HEK293 (cell line): ENCODE measurements at regions not wholly inside any gene's neighbourhood (a gene's known extent, or its start where the extent isn't known, plus 50 kb on each side); places are given as distances from the start of the nearest gene placed in this dataset.

Experiments
- CTCF ChIA-PET: fragments of 350-600 bp; formaldehyde crosslinking; extraction: SDS; loops from one replicate; lab custom pipeline; 2021; ENCODE audit warnings: antibody characterized with exemption; lab: Yijun Ruan, JAX
- POLR2A ChIA-PET: fragments of 300-600 bp; formaldehyde crosslinking; extraction: SDS; loops from one replicate; lab custom pipeline; 2020; ENCODE audit warnings: antibody characterized with exemption, inconsistent platforms; lab: Yijun Ruan, JAX
- H3K27ac ChIP-seq: fragments of 200-500 bp; sonication (Bioruptor generic); 2 replicates; pipeline ENCODE4 v1.5.1; 2014; ENCODE audit warnings: low read depth, low read length, control low read depth, inconsistent platforms; ENCODE audit errors: extremely low read depth
- H3K36me3 ChIP-seq, 2 experiments: fragments of 200-500 bp in 1 of 2; sonication (Bioruptor generic) in 1 of 2; 1 replicate in 1 of 2; 2 replicates in 1 of 2; pipeline ENCODE4 v1.5.1; 2014 to 2017; ENCODE audit warnings: inconsistent platforms in 2 of 2, low read length in 2 of 2; ENCODE audit not compliant: control insufficient read depth in 2 of 2, insufficient read depth in 1 of 2
- H3K4me1 ChIP-seq: fragments of 200-500 bp; sonication (Bioruptor generic); 2 replicates; pipeline ENCODE4 v1.5.1; 2014; ENCODE audit warnings: mild to moderate bottlenecking, low read length, inconsistent platforms; ENCODE audit not compliant: control insufficient read depth, insufficient read depth
- H3K4me3 ChIP-seq: 2 replicates; pipeline ENCODE4 v1.5.1; 2011; ENCODE audit warnings: low read depth, mild to moderate bottlenecking, control low read depth, low read length, moderate library complexity
- H3K9me3 ChIP-seq: fragments of 200-500 bp; sonication (Bioruptor generic); 2 replicates; pipeline ENCODE4 v1.5.1; 2014; ENCODE audit warnings: low read depth, low read length, inconsistent platforms; ENCODE audit not compliant: control insufficient read depth, insufficient read depth
- BCL11A ChIP-seq: fragments of 450-650 bp; formaldehyde crosslinking; IDR thresholded peaks from 2 replicates; pipeline ENCODE4 v1.5.1; 2016; ENCODE audit warnings: low read depth, missing biosample characterization, missing genetic modification characterization
- FEZF1 ChIP-seq: fragments of 450-650 bp; formaldehyde crosslinking; IDR thresholded peaks from 2 replicates; pipeline ENCODE4 v1.5.1; 2016; ENCODE audit warnings: missing biosample characterization, missing genetic modification characterization
- MYNN ChIP-seq: fragments of 450-650 bp; formaldehyde crosslinking; IDR thresholded peaks from 2 replicates; pipeline ENCODE4 v1.5.1; 2016; ENCODE audit warnings: missing biosample characterization, missing genetic modification characterization, borderline replicate concordance
- MZF1 ChIP-seq: fragments of 450-650 bp; formaldehyde crosslinking; IDR thresholded peaks from 2 replicates; pipeline ENCODE4 v1.5.1; 2017; ENCODE audit warnings: missing biosample characterization, missing genetic modification characterization, borderline replicate concordance
- SALL2 ChIP-seq: fragments of 450-650 bp; formaldehyde crosslinking; IDR thresholded peaks from 2 replicates; pipeline ENCODE4 v1.5.0; 2017; ENCODE audit warnings: missing biosample characterization, mild to moderate bottlenecking, missing genetic modification characterization, borderline replicate concordance
- SETDB1 ChIP-seq: IDR thresholded peaks from one replicate; pipeline ENCODE4 v1.6.1; 2017; ENCODE audit warnings: mild to moderate bottlenecking, low read length, moderate library complexity, mixed read lengths; ENCODE audit not compliant: insufficient read length
- ZBTB11 ChIP-seq: fragments of 450-650 bp; formaldehyde crosslinking; conservative IDR thresholded peaks from 2 replicates; pipeline ENCODE4 v1.5.1; 2016; ENCODE audit warnings: low read depth, missing biosample characterization, missing genetic modification characterization
- ZBTB7A ChIP-seq: fragments of 450-650 bp; formaldehyde crosslinking; IDR thresholded peaks from 2 replicates; pipeline ENCODE4 v1.5.1; 2016; ENCODE audit warnings: low read depth, missing biosample characterization, missing genetic modification characterization
- ZFP37 ChIP-seq: fragments of 450-650 bp; formaldehyde crosslinking; IDR thresholded peaks from 2 replicates; pipeline ENCODE4 v1.5.1; 2016; ENCODE audit warnings: missing biosample characterization, missing genetic modification characterization
- ZFP41 ChIP-seq: fragments of 450-650 bp; formaldehyde crosslinking; IDR thresholded peaks from 2 replicates; pipeline ENCODE4 v1.5.1; 2016; ENCODE audit warnings: missing biosample characterization, missing genetic modification characterization, borderline replicate concordance
- ZNF10 ChIP-seq: fragments of 450-650 bp; formaldehyde crosslinking; IDR thresholded peaks from 2 replicates; pipeline ENCODE4 v1.5.1; 2017; ENCODE audit warnings: missing biosample characterization, missing genetic modification characterization
- ZNF169 ChIP-seq: fragments of 450-650 bp; formaldehyde crosslinking; IDR thresholded peaks from 2 replicates; pipeline ENCODE4 v1.5.1; 2016; ENCODE audit warnings: missing biosample characterization, missing genetic modification characterization
- ZNF211 ChIP-seq: fragments of 450-650 bp; formaldehyde crosslinking; IDR thresholded peaks from 2 replicates; pipeline ENCODE4 v1.5.1; 2016; ENCODE audit warnings: low read depth, missing biosample characterization, missing genetic modification characterization
- ZNF223 ChIP-seq: fragments of 450-650 bp; formaldehyde crosslinking; IDR thresholded peaks from 2 replicates; pipeline ENCODE4 v1.5.1; 2016; ENCODE audit warnings: missing biosample characterization, missing genetic modification characterization
- ZNF248 ChIP-seq: fragments of 450-650 bp; formaldehyde crosslinking; IDR thresholded peaks from 2 replicates; pipeline ENCODE4 v1.5.1; 2017; ENCODE audit warnings: missing biosample characterization, missing genetic modification characterization
- ZNF311 ChIP-seq: fragments of 450-650 bp; formaldehyde crosslinking; IDR thresholded peaks from 2 replicates; pipeline ENCODE4 v1.5.1; 2017; ENCODE audit warnings: missing biosample characterization, missing genetic modification characterization, borderline replicate concordance
- ZNF404 ChIP-seq: fragments of 450-650 bp; formaldehyde crosslinking; IDR thresholded peaks from 2 replicates; pipeline ENCODE4 v1.5.1; 2017; ENCODE audit warnings: missing biosample characterization, missing genetic modification characterization
- ZNF510 ChIP-seq: fragments of 450-650 bp; formaldehyde crosslinking; IDR thresholded peaks from 2 replicates; pipeline ENCODE4 v1.5.1; 2018; ENCODE audit warnings: mild to moderate bottlenecking, missing genetic modification characterization, missing biosample characterization; ENCODE audit not compliant: insufficient replicate concordance
- ZNF544 ChIP-seq: fragments of 450-650 bp; formaldehyde crosslinking; IDR thresholded peaks from 2 replicates; pipeline ENCODE4 v1.5.0; 2017; ENCODE audit warnings: missing biosample characterization, missing genetic modification characterization
- ZNF548 ChIP-seq: fragments of 450-650 bp; formaldehyde crosslinking; IDR thresholded peaks from 2 replicates; pipeline ENCODE4 v1.5.1; 2016; ENCODE audit warnings: missing biosample characterization, missing genetic modification characterization
- ZNF561 ChIP-seq: fragments of 450-650 bp; IDR thresholded peaks from 2 replicates; pipeline ENCODE4 v1.5.1; 2018; ENCODE audit warnings: missing biosample characterization, missing genetic modification characterization, borderline replicate concordance
- ZNF585B ChIP-seq: fragments of 450-650 bp; formaldehyde crosslinking; IDR thresholded peaks from 2 replicates; pipeline ENCODE4 v1.5.1; 2016; ENCODE audit warnings: missing biosample characterization, missing genetic modification characterization
- ZNF654 ChIP-seq: fragments of 450-650 bp; formaldehyde crosslinking; IDR thresholded peaks from 2 replicates; pipeline ENCODE4 v1.5.1; 2016; ENCODE audit warnings: low read depth, missing biosample characterization, missing genetic modification characterization
- ZNF747 ChIP-seq: fragments of 450-650 bp; formaldehyde crosslinking; IDR thresholded peaks from 2 replicates; pipeline ENCODE4 v1.5.1; 2016; ENCODE audit warnings: missing biosample characterization, missing genetic modification characterization
- ZSCAN23 ChIP-seq: fragments of 450-650 bp; formaldehyde crosslinking; IDR thresholded peaks from 2 replicates; pipeline ENCODE4 v1.5.1; 2016; ENCODE audit warnings: missing biosample characterization, missing genetic modification characterization
- ZSCAN4 ChIP-seq: fragments of 450-650 bp; formaldehyde crosslinking; IDR thresholded peaks from 2 replicates; pipeline ENCODE4 v1.5.1; 2017; ENCODE audit warnings: missing biosample characterization, missing genetic modification characterization

- Histone ChIP-seq H3K9me3 (no peaks in the 10 kb centered on the region), H3K36me3 (no peaks in the 10 kb centered on the region), H3K4me1 (no peaks in the 10 kb centered on the region), H3K4me3 (no peak overlapping the region), H3K27ac (no peak overlapping the region)
- ChIA-PET CTCF (no interaction called here), POLR2A (no interaction called here)
- TF ChIP-seq ZNF404: no peak
- no peak for TF ChIP-seq ZNF211
- TF ChIP-seq BCL11A (tag by site-specific recombination): no peak
- TF ChIP-seq ZFP37 (tag by site-specific recombination): no peak
Measured at GRCh38 chr11:24312464-24313238, 184.2 kb upstream of the LUZP2 start.

- Histone ChIP-seq H3K27ac (no peak overlapping the region), H3K36me3 (no peaks in the 10 kb centered on the region), H3K9me3 (no peaks in the 10 kb centered on the region), H3K4me1 (no peaks in the 10 kb centered on the region), H3K4me3 (no peak overlapping the region)
- CTCF ChIA-PET: no interaction called here
- POLR2A ChIA-PET: no interaction called here
- TF ChIP-seq ZNF585B (tag by site-specific recombination) (no peak), ZNF561 (tag by site-specific recombination) (no peak), ZNF223 (no peak), ZFP41 (tag by site-specific recombination) (no peak), ZNF169 (tag by site-specific recombination) (no peak), MZF1 (no peak), ZNF510 (tag by site-specific recombination) (no peak), ZNF311 (tag by site-specific recombination) (no peak), MYNN (tag by site-specific recombination) (no peak), ZSCAN23 (no peak), ZNF248 (tag by site-specific recombination) (no peak), ZBTB11 (tag by site-specific recombination) (no peak)
Measured at GRCh38 chr11:24321229-24321628, 175.6 kb upstream of the LUZP2 start.

- H3K9me3 ChIP-seq: no peaks in the 10 kb centered on the region
- no peaks in the 10 kb centered on the region for H3K4me1 ChIP-seq
- ChIA-PET POLR2A (no interaction called here), CTCF (interaction anchor here (0.6 kb wide), 1 partner anchor 34 kb away, joined by 5 read pairs; no protein-coding TSS in a partner anchor)
- H3K4me3 ChIP-seq: no peak overlapping the region
- no peak overlapping the region for H3K27ac ChIP-seq
- no peaks in the 10 kb centered on the region for H3K36me3 ChIP-seq
- TF ChIP-seq ZNF548 (tag by site-specific recombination) (no peak), ZSCAN4 (tag by site-specific recombination) (no peak), ZNF654 (tag by site-specific recombination) (no peak), SETDB1 (no peak), SALL2 (no peak), FEZF1 (no peak), ZNF747 (tag by site-specific recombination) (no peak), ZBTB7A (tag by site-specific recombination) (no peak), ZNF544 (tag by site-specific recombination) (no peak), ZNF10 (no peak)
Measured at GRCh38 chr11:24324211-24324610, 172.6 kb upstream of the LUZP2 start.
